ENCODE measurements at regions not wholly inside any gene's neighbourhood (a gene's known extent, or its start where the extent isn't known, plus 50 kb on each side); places are given as distances from the start of the nearest gene placed in this dataset.

DNA sequence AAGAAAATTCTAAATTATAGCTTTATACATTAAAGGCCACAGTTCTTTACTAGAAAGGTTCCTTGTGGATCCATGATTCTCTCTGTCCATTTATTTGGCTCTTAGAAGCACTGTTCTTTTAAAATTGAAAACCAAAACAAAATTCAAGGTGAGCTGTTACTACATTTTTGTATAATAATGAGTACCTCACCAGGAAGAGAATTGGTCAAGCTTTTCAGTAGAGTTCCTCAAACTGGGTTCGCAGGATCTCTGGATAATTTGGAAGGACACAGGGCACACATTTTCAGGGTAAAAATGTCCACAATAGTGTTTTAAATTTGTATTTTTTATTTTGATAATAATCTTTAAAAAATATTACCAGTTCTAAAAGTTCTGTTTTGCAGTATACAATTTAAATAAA lies 93.0 kb downstream of the PPP1R3A start:
- no peak for DNase-seq (ENCODE audit: low read depth in 2 of 2)

DNA sequence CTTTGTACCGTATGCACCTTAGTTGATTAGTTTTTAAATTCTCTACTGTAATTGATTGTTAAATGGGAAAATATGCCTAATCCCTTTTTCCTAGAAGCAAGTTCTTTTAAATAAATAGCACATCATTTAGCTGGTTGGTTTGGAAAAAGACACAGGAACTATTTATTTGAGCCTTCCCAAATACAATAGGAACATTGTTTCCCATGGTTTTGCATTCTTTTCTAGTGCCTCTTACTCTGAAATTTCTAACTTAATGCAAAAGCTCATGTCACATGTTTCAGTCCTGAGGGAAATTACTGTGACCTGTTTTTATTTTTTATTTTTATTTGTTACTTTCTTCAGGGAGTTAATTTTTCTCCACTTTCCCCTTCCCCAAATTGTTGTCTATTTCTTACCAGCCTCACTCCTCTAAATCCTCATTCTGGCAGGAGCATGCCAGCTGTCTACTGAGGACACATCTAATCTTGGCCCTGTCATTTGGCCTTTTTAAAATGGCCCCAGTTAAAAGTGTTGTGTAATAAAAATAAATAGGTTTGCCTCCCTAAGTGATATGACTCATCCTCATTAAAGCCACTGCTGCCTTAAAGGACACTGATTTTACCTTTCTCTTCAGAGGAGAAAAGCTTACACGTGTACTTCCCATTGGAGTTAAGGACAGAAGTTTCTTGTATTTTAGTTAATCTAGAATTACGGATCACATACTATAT lies 94.5 kb downstream of the PPP1R3A start:
- DNase-seq (ENCODE audit: low read depth in 2 of 2): no peak

DNA sequence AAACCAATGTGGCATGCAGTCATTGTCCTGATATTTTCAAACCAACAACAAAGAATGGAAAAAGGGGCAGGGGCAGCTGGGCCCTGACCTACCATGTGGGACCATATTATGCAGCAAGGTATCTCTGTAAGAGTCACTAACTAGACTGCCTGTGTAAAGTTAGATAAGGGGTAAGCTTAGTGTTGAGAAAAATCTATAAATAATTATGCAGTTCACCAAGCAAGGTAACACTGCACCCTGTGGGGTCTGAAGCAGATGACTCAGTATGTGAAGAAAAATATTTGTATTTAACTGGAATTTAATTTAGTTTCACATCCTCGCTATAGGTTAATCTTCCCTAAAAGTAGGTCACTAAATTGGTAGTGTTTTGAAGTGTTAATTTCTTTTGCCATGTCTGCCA lies 99.3 kb downstream of the PPP1R3A start:
- no peak for DNase-seq (ENCODE audit: low read depth in 2 of 2)

DNA sequence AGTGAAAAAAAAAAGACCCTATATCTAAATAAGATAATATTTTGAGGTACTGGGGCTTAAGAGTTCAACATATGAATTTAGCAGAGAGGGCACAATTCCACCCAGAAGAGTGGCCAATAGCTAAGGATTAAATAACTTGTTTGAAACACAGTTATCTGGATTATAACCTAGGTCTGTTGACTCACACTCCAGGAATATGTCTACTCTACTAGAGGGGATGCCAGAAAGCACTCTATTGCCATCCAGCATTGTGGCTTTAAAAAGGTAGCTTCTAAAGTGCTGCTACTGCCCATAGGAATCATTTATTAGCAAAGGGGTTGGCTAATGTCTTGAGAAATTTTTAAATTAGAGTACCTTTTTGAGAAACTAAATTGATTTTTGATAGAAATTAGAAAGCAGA lies 102.2 kb downstream of the PPP1R3A start:
- no peak for DNase-seq (ENCODE audit: low read depth in 2 of 2)

DNA sequence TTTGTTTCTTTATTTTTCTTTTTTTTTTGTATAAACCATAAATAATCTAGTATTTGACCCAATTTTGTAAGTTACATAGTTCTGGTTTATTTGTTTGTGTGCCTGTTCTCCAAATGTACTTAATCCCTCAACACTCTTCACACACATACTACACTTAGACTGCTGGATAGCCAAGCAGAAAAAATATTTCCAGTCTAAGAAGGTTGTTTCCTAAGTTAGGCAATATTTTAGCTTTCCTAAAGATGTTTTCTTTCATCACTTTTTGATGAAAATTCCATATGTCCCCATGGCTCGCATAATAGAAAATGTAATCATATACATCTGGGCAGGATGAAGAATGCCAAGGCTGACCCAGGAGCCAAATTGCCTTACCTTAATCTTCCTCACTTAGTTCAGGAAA lies 105.3 kb downstream of the PPP1R3A start:
- DNase-seq (ENCODE audit: low read depth in 2 of 2): no peak

DNA sequence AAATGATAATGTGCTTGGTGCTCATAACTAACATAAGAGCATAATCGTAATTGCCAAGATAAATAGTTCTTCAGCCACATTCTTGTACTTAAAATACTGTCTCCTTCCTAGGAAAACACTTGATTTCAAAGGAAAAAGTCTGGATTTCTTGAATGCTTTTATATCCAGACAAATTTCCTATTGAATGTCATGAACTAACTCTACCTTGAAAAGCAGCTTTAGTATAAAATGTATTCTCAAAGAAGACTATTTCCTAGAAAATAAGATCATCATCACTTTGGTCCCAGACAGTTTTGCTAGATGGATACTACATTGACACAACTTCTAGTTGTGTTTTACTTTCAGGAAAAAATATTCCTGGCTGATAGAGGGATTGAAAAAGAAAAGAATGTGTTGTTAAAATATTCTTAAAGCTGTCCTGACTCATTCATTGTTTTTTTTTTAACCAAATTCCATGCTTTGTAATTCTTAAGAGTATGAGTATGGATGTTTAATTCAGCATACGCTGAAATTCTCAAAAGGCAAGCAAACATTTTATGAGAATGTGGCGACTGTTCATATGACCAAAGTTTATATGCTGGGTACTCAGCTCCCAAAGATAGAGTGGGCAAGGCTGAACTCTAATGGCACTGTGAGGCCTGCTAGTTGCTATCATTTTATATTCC lies 106.1 kb downstream of the PPP1R3A start:
- DNase-seq (ENCODE audit: low read depth in 2 of 2): no peak

DNA sequence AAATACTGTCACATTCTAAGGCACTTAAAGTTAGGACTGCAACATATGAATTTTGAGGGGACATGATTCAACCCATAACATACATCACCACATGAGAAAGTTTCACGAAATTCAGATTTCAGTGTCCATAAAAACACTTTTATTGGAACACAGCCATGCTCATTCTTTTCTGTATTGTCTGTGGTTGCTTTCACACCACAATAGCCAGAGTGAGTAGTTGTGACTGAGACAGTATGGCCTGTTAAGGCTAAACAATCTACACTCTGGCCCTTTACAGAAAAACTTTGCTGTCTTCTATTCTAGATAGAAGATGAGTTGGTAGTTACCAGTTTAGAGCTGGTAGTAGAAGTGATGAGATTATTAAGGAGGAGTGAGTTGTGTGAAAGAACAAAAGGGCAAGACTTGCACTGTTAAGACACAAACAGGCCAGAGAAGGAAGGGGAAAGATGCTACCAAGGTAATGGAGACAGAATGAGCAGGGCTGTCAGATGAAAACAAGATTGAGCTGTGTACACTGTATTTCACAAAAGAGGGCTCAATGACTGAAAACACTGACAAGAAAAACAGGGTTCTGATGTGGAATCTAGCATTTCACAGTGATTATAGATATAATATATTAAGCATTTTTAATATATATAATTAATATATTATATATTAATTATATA lies 108.6 kb downstream of the PPP1R3A start:
- no peak for DNase-seq (ENCODE audit: low read depth in 2 of 2)

DNA sequence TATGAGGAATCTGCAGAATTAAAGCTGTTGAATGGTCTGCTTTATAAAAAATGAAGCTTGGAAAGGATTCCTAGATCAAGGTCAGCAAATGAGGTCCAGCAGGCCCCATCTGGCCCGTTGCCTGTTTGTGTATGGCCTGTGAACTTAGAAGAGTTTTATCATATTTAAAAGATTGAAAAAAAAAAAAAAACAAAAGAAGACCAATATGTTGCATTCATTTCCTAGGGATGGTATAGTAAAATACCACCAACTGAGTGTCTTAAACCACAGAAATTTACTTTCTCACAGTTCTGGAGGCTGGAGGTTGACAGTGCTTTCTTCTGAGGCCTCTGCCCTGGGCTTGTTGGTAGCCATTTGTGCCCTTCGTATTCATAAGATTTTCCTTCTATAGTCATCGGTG lies 109.2 kb downstream of the PPP1R3A start:
- DNase-seq (ENCODE audit: low read depth in 2 of 2): no peak

GRCh38 chr7:113806633-113807327 lies 112.0 kb downstream of the PPP1R3A start:
- no peak for DNase-seq (ENCODE audit: low read depth in 2 of 2)

- DNase-seq (ENCODE audit: low read depth in 2 of 2): no peak
Measured at GRCh38 chr7:113805976-113806375, 112.8 kb downstream of the PPP1R3A start.

DNA sequence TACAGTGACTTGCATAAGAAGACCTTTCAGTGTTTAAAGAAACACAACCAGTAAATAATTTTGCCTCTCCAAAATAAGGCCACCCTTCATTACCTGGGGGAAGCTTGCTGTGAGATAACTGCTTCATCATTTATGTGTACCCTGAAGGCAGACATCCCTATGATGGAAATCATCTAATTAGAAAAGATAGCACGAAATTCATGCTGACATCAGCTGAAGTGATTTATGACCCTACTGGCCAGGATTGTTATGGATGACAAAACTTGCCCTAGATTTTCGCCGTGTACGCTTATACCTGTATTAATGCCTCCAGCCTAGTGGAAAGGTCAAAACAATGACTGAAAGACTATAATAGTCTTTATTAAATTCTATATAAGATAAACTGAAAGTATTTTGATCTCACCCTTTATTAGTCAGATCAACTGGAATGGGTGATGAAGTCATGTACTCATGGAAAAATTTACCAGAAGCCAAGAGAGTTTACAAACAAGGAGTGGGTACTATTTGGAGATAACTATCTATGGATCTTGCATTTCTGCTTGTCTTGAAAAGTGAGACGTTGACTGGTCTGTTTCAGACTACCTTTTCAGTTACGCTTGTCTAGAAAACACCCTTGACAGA lies 114.2 kb downstream of the PPP1R3A start:
- DNase-seq (ENCODE audit: low read depth in 2 of 2): no peak

DNA sequence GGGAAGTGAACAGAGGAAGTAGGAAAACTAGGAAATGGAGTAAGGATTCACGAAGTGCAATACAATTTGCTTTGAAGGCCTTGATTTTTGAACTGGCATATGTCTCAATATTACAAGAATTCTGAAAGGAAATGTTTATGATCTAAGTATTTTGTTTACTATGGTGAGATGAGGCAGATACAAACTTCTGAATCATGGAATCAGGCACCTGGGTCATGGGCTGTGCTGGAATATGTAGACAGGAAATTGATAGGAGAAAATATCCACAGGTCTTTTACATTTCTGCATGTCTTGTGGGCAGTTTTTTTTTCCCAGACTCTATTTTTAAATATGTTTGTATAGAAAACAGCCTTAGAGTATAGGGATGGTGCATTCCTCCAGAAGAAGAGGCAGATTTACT lies 117.1 kb downstream of the PPP1R3A start:
- DNase-seq (ENCODE audit: low read depth in 2 of 2): no peak

GRCh38 chr7:113800826-113801225 lies 118.0 kb downstream of the PPP1R3A start:
- DNase-seq (ENCODE audit: low read depth in 2 of 2): no peak

- DNase-seq (ENCODE audit: low read depth in 2 of 2): no peak
Measured at GRCh38 chr7:113799896-113800295, 118.9 kb downstream of the PPP1R3A start.

- no peak for DNase-seq (ENCODE audit: low read depth in 2 of 2)
Measured at GRCh38 chr7:113797420-113798010, 121.3 kb downstream of the PPP1R3A start.

DNA sequence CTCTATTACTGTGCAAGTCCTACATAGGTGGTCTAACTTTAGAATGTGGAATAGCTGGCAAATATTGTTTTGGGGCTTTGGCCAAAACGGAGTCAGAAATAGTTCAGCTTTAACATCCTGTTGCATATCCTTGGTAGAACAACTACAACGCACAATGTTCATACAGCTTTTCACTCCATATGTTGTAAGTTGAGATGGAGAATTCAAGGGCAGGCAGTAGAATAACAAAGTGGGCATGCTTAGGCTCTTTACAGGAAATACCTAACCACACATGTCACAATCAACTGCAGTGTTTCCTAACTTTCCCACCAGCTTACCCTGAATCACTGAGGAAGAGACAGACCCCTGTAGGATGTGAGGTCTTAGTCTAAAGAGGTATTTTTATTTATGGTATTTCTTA lies 122.3 kb downstream of the PPP1R3A start:
- DNase-seq (ENCODE audit: low read depth in 2 of 2): no peak

- DNase-seq (ENCODE audit: low read depth in 2 of 2): no peak
Measured at GRCh38 chr7:113794573-113794972, 124.2 kb downstream of the PPP1R3A start.

DNA sequence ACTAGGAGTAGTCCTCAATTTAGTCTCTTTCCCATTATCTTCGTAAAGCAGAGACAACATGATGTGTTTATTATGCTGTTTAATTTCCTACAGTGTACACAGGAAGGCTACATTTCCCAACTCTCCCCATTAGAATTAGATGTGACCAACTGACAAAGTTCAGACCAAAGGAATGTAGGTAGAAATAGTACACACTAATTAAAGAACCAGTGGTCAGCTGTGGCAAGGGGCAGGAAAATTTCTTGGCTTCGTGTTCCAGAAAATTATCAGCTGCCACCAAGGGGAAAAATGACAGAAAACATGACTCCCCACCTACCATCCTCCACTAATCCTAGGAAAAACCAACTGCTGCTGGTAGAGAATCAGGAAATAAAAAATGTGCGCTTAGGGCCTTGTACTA lies 125.6 kb downstream of the PPP1R3A start:
- DNase-seq (ENCODE audit: low read depth in 2 of 2): no peak

GRCh38 chr7:113790025-113790424 lies 128.8 kb downstream of the PPP1R3A start:
- DNase-seq (ENCODE audit: low read depth in 2 of 2): no peak

DNA sequence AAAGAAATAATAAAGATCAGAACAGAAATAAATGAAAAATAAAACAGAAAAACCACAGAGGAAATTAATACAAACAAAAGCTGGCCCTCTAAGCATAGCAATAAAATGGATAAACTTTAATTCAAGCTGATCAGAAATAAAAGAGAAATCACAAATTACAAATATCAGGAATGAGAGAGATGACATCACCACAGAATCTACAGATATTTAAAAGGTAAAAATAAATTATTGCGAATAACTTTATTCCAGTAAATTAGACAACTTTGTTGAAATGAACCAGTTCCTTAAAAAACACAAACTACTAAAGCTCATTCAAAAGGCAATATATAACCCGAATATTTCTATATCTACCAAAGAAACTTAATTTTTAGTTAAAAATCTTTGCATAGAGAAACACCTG lies 131.7 kb downstream of the PPP1R3A start:
- no peak for DNase-seq (ENCODE audit: low read depth in 2 of 2)

DNA sequence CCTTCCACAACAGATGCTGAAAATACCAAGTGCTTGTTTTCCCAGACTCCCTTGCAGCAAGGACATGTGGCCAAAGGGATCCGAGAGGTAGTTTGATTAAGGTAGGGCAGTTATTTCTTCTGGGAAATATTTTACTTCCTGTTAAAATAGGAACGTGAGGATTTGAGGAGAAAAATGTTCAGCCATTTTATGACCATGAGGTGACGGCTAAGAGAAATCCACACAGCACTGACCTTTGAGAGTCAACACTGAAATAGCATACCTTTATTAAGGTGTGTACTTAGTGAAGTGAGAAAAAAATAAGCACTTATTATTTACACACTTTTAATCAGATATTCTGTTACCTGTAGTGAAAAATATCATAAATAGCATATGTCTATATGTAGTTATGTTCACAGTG lies 133.9 kb downstream of the PPP1R3A start:
- DNase-seq (ENCODE audit: low read depth in 2 of 2): no peak

- no peak for DNase-seq (ENCODE audit: low read depth in 2 of 2)
Measured at GRCh38 chr7:113784316-113784715, 134.5 kb downstream of the PPP1R3A start.
